H1 (cell line): ENCODE measurements at regions not wholly inside any gene's neighbourhood (a gene's known extent, or its start where the extent isn't known, plus 50 kb on each side); places are given as distances from the start of the nearest gene placed in this dataset.

Source experiments
- CTCF ChIA-PET: fragments of 300-600 bp; sonication (Branson Sonifier 250); formaldehyde crosslinking; loops from one replicate; lab custom pipeline; 2021; ENCODE audit not compliant: partially characterized antibody; lab: Charles Lee
- POLR2A ChIA-PET: fragments of 300-600 bp; sonication (Branson Sonifier 250); formaldehyde crosslinking; loops from one replicate; lab custom pipeline; 2021; ENCODE audit warnings: inconsistent platforms; ENCODE audit not compliant: partially characterized antibody; lab: Charles Lee
- DNase-seq, 2 experiments: peaks; one replicate each; pipeline versions ENCODE4 v3.0.0 to v3.0.0-alpha.2; 2010 to 2022; ENCODE audit warnings: low spot score in 2 of 2, low read depth in 1 of 2, mixed read lengths in 1 of 2
- FAIRE-seq: peaks from 2 replicates; lab custom pipeline; 2011; peaks lifted over from hg19 to GRCh38; lab: Jason Lieb, UNC
- H2AFZ ChIP-seq: 2 replicates; pipeline ENCODE4 v1.8.1; 2012; ENCODE audit warnings: low read length, inconsistent platforms
- H2AK5ac ChIP-seq: 2 replicates; pipeline ENCODE4 v1.6.1; 2013; ENCODE audit warnings: low read depth, low read length
- H2BK120ac ChIP-seq: replicated peaks from 2 replicates; pipeline ENCODE3; 2013; ENCODE audit warnings: low read depth, low read length, inconsistent platforms
- H2BK12ac ChIP-seq: 2 replicates; pipeline ENCODE4 v1.6.1; 2013; ENCODE audit warnings: low read depth, low read length
- H2BK15ac ChIP-seq: 2 replicates; pipeline ENCODE4 v1.6.1; 2013; ENCODE audit warnings: low read length
- H2BK20ac ChIP-seq: 2 replicates; pipeline ENCODE4 v1.6.1; 2013; ENCODE audit warnings: low read length
- H2BK5ac ChIP-seq: 2 replicates; pipeline ENCODE4 v1.6.1; 2013; ENCODE audit warnings: low read depth, low read length
- H3K14ac ChIP-seq: 2 replicates; pipeline ENCODE4 v1.6.1; 2013; ENCODE audit warnings: inconsistent platforms; ENCODE audit not compliant: insufficient read length
- H3K18ac ChIP-seq: 2 replicates; pipeline ENCODE4 v1.6.1; 2013; ENCODE audit warnings: low read length; ENCODE audit errors: extremely low read depth
- H3K23ac ChIP-seq: 2 replicates; pipeline ENCODE4 v1.6.1; 2013; ENCODE audit warnings: inconsistent platforms; ENCODE audit not compliant: insufficient read length
- H3K23me2 ChIP-seq: 2 replicates; pipeline ENCODE4 v1.6.1; 2013; ENCODE audit warnings: low read depth, low read length
- H3K27ac ChIP-seq: 2 replicates; pipeline ENCODE4 v1.6.1; 2011; ENCODE audit warnings: low read depth, low read length, inconsistent platforms
- H3K27me3 ChIP-seq, 4 experiments: replicated peaks in 1 of 4; 1 replicate in 1 of 4; 2 replicates in 3 of 4; pipeline versions ENCODE4 v1.6.1 to v1.8.1; 2011 to 2013; ENCODE audit warnings: low read length in 3 of 4, mild to moderate bottlenecking in 3 of 4, inconsistent platforms in 2 of 4, mixed read lengths in 2 of 4, moderate library complexity in 1 of 4; ENCODE audit not compliant: control insufficient read depth in 3 of 4, insufficient read depth in 3 of 4; ENCODE audit errors: extremely low read depth in 1 of 4
- H3K36me3 ChIP-seq, 4 experiments: 2 replicates each; pipeline versions ENCODE4 v1.6.1 to v1.8.1; 2011 to 2013; ENCODE audit warnings: mild to moderate bottlenecking in 4 of 4, low read length in 3 of 4, moderate library complexity in 2 of 4, control low read depth in 1 of 4, inconsistent platforms in 1 of 4; ENCODE audit not compliant: insufficient read depth in 4 of 4, control insufficient read depth in 2 of 4
- H3K4ac ChIP-seq: replicated peaks from 2 replicates; pipeline ENCODE3; 2013; ENCODE audit warnings: low read length, low read depth, mixed read lengths, inconsistent platforms; ENCODE audit not compliant: insufficient read length
- H3K4me1 ChIP-seq, 4 experiments: replicated peaks in 1 of 4; 1 replicate in 1 of 4; 2 replicates in 3 of 4; pipeline versions ENCODE4 v1.6.1 to v1.8.1; 2011 to 2013; ENCODE audit warnings: low read length in 3 of 4, inconsistent platforms in 2 of 4, mixed read lengths in 1 of 4; ENCODE audit not compliant: insufficient read depth in 4 of 4, control insufficient read depth in 3 of 4
- H3K4me2 ChIP-seq, 2 experiments: 2 replicates each; pipeline versions ENCODE4 v1.6.1 to v1.8.1; 2011 to 2013; ENCODE audit warnings: low read depth in 2 of 2, low read length in 2 of 2, control low read depth in 1 of 2, inconsistent platforms in 1 of 2, mild to moderate bottlenecking in 1 of 2; ENCODE audit not compliant: insufficient read depth in 1 of 2
- H3K4me3 ChIP-seq, 4 experiments: fragments of 200-600, 300-600 bp in 1 of 4; sonication (generic), shearing (Covaris generic), sonication (Bioruptor Twin) in 1 of 4; 2 replicates each; pipeline versions ENCODE4 v1.5.1 to v1.8.1; 2011 to 2016; ENCODE audit warnings: low read length in 4 of 4, low read depth in 3 of 4, control low read depth in 2 of 4, inconsistent platforms in 2 of 4, mild to moderate bottlenecking in 2 of 4, mixed read lengths in 1 of 4, moderate library complexity in 1 of 4; ENCODE audit not compliant: insufficient read depth in 2 of 4; ENCODE audit errors: extremely low read depth in 1 of 4
- H3K56ac ChIP-seq: replicated peaks from 2 replicates; pipeline ENCODE3; 2013; ENCODE audit warnings: low read depth, mild to moderate bottlenecking, mixed read lengths, low read length, inconsistent platforms; ENCODE audit not compliant: insufficient read length
- H3K79me1 ChIP-seq: 2 replicates; pipeline ENCODE4 v1.6.1; 2013; ENCODE audit warnings: low read depth, low read length, control low read depth
- H3K79me2 ChIP-seq, 2 experiments: 2 replicates each; pipeline versions ENCODE4 v1.6.1 to v1.8.1; 2012 to 2013; ENCODE audit warnings: low read length in 2 of 2, mild to moderate bottlenecking in 2 of 2, inconsistent platforms in 1 of 2; ENCODE audit not compliant: insufficient read depth in 2 of 2, control insufficient read depth in 1 of 2
- H3K9ac ChIP-seq, 4 experiments: replicated peaks in 1 of 4; 1 replicate in 1 of 4; 2 replicates in 3 of 4; pipeline versions ENCODE4 v1.6.1 to v1.8.1; 2011 to 2013; ENCODE audit warnings: low read depth in 3 of 4, low read length in 3 of 4, control low read depth in 2 of 4, mild to moderate bottlenecking in 2 of 4, moderate library complexity in 2 of 4, inconsistent platforms in 1 of 4; ENCODE audit errors: extremely low read depth in 1 of 4
- H3K9me3 ChIP-seq, 2 experiments: 2 replicates each; pipeline versions ENCODE4 v1.6.1 to v1.8.1; 2012 to 2013; ENCODE audit warnings: mild to moderate bottlenecking in 2 of 2, moderate library complexity in 2 of 2, control low read depth in 1 of 2, inconsistent platforms in 1 of 2, low read depth in 1 of 2, low read length in 1 of 2, mixed read lengths in 1 of 2; ENCODE audit not compliant: insufficient read depth in 2 of 2
- H4K20me1 ChIP-seq, 2 experiments: replicated peaks in 1 of 2; 2 replicates each; pipeline versions ENCODE3 to v1.8.1; 2011 to 2013; ENCODE audit warnings: inconsistent platforms in 2 of 2, low read length in 2 of 2, mild to moderate bottlenecking in 1 of 2; ENCODE audit not compliant: insufficient read depth in 2 of 2, control insufficient read depth in 1 of 2
- H4K5ac ChIP-seq: 2 replicates; pipeline ENCODE4 v1.6.1; 2013; ENCODE audit warnings: low read length, low read depth, mixed read lengths, inconsistent platforms; ENCODE audit not compliant: insufficient read length
- H4K8ac ChIP-seq: 2 replicates; pipeline ENCODE4 v1.8.0; 2013; ENCODE audit warnings: mild to moderate bottlenecking, moderate library complexity, low read length, inconsistent platforms; ENCODE audit not compliant: insufficient read depth; ENCODE audit errors: extremely low read depth
- H4K91ac ChIP-seq: replicated peaks from 2 replicates; pipeline ENCODE3; 2013; ENCODE audit warnings: low read length, mixed read lengths, inconsistent platforms; ENCODE audit not compliant: insufficient read length
- CEBPB ChIP-seq: IDR thresholded peaks from 2 replicates; pipeline ENCODE4 v1.6.1; 2012; ENCODE audit warnings: low read depth, low read length
- EZH2 ChIP-seq: fragments of 200-600 bp; sonication (generic); IDR thresholded peaks from 2 replicates; pipeline ENCODE4 v1.7.1; 2012; ENCODE audit warnings: low read depth, mild to moderate bottlenecking, moderate library complexity, low read length, inconsistent platforms; ENCODE audit not compliant: severe bottlenecking
- GABPA ChIP-seq: IDR thresholded peaks from 2 replicates; pipeline ENCODE4 v1.6.1; 2011; ENCODE audit warnings: mild to moderate bottlenecking, low read length, moderate library complexity, borderline replicate concordance; ENCODE audit not compliant: insufficient read depth
- WGBS, 2 experiments: shearing (Covaris generic) in 1 of 2; methylation state at CpG; one replicate each; pipeline versions ENCODE4 v1.1.6 to v1.1.7; 2013 to 2015; ENCODE audit warnings: low lambda C conversion rate in 2 of 2, mixed read lengths in 2 of 2, inconsistent platforms in 1 of 2, low coverage in 1 of 2, missing lambda C conversion rate in 1 of 2; ENCODE audit not compliant: insufficient replicate concordance in 2 of 2, insufficient coverage in 1 of 2, insufficient read length in 1 of 2; ENCODE audit errors: extremely low coverage in 1 of 2, missing lambda C conversion rate in 1 of 2; 5-methylcytosine and 5-hydroxymethylcytosine counted together

DNA sequence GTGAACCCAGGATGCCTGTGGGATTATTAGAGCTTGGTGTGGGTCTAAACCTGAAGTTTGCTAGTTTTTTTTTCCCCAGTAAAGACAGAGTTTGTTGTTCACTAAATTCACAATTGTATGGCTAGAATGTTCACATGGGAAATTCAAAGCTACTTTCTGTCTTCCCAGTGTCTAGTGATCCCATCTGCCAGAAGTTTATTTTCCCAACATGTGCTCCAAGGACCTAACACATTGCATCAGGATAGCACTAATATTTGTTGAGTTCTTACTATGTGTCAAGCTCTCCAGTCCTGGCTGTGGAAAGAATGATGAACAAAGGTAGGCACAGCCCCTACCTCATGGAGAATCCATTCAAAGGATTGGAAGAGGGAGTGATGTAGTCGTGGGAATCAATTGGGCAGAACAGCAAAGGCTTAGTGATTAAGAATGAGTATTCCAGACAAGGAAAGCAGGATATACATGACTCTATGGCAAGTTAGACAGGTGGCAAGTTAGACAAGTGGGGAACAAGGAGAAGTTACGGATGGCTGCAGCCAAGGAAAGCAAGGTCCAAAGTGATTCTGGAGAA, 521.5 kb upstream of the WWC1 start:
- Histone ChIP-seq H2BK5ac (no peak overlapping the region), H3K4me2 (no peak overlapping the region), H4K91ac (no peak overlapping the region), H3K18ac (no peak overlapping the region), H3K23me2 (no peaks in the 10 kb centered on the region), H3K79me2 (no peaks in the 10 kb centered on the region), H3K56ac (no peak overlapping the region), H2BK12ac (no peak overlapping the region), H3K9ac (no peak overlapping the region), H4K5ac (no peak overlapping the region), H3K27me3 (no peaks in the 10 kb centered on the region), H2AFZ (no peak overlapping the region), H3K9me3 (no peaks in the 10 kb centered on the region; a peak in 1 of 4 replicates), H3K27ac (no peak overlapping the region), H3K4me3 (no peak overlapping the region), H3K4me1 (peaks cover 0 to 8% (median 2%) of the 10 kb centered on the region in 4 experiments; a peak in 4 of 7 replicates), H3K23ac (no peak overlapping the region), H2BK20ac (no peak overlapping the region), H2AK5ac (no peak overlapping the region), H4K8ac (no peak overlapping the region), H2BK120ac (no peak overlapping the region), H4K20me1 (no peaks in the 10 kb centered on the region), H2BK15ac (no peak overlapping the region), H3K36me3 (no peaks in the 10 kb centered on the region), H3K14ac (no peak overlapping the region), H3K79me1 (no peaks in the 10 kb centered on the region), H3K4ac (no peak overlapping the region)
- ChIA-PET POLR2A (no interaction called here), CTCF (no interaction called here)
- DNase-seq (no peak), FAIRE-seq (no peak)
- WGBS, 2 experiments = 90% methylated on average over 2 of the region's 2 CpGs; no CpG with 5 or more reads in 1 of the 2 experiments
- TF ChIP-seq CEBPB (no peak), GABPA (no peak), EZH2 (no peak)
